Suprapubic skin (tissue), 4 donors: ENCODE measurements at regions not wholly inside any gene's neighbourhood (a gene's known extent, or its start where the extent isn't known, plus 50 kb on each side); places are given as distances from the start of the nearest gene placed in this dataset.

Experiments
- DNase-seq, 2 donors: peaks; one replicate each; pipeline ENCODE4 v3.0.0-alpha.2; 2019; ENCODE audit warnings: low spot score in 2 of 2
- H3K27ac ChIP-seq: fragments of 200-600 bp; sonication (generic); one replicate; pipeline ENCODE4 v1.5.1; 2019
- H3K27me3 ChIP-seq: fragments of 200-600 bp; sonication (generic); one replicate; pipeline ENCODE4 v1.5.1; 2019
- H3K36me3 ChIP-seq: fragments of 200-600 bp; sonication (generic); one replicate; pipeline ENCODE4 v1.5.1; 2019
- H3K4me1 ChIP-seq: fragments of 200-600 bp; sonication (generic); one replicate; pipeline ENCODE4 v1.5.1; 2019
- H3K4me3 ChIP-seq: fragments of 200-600 bp; sonication (generic); one replicate; pipeline ENCODE4 v1.5.1; 2019; ENCODE audit warnings: mild to moderate bottlenecking
- H3K9me3 ChIP-seq: fragments of 200-600 bp; sonication (generic); one replicate; pipeline ENCODE4 v1.5.1; 2019
- EP300 ChIP-seq: sonication (generic); formaldehyde crosslinking; IDR thresholded peaks from one replicate; pipeline ENCODE4 v1.6.1; 2017; ENCODE audit warnings: antibody characterized with exemption
- POLR2A ChIP-seq, 2 donors: fragments of 450-650 bp; IDR thresholded peaks; one replicate each; pipeline ENCODE4 v1.6.1; 2017; ENCODE audit warnings: antibody characterized with exemption in 2 of 2, mild to moderate bottlenecking in 2 of 2, moderate library complexity in 2 of 2
- POLR2AphosphoS5 ChIP-seq, 3 donors: sonication (generic); formaldehyde crosslinking; IDR thresholded peaks; one replicate each; pipeline ENCODE4 v1.6.1; 2017; ENCODE audit warnings: antibody characterized with exemption in 3 of 3
- WGBS: methylation state at CpG from one replicate; pipeline ENCODE4 v1.1.5; 2018; 5-methylcytosine and 5-hydroxymethylcytosine counted together
- TF ChIP-seq, protein P1 (sequence below), 2 donors: fragments of 200-600 bp in 1 of 2; fragments of 450-650 bp in 1 of 2; sonication (generic) in 1 of 2; IDR thresholded peaks; one replicate each; pipeline ENCODE4 v1.5.1; 2016 to 2019; ENCODE audit warnings: antibody characterized with exemption in 2 of 2, mild to moderate bottlenecking in 1 of 2, moderate library complexity in 1 of 2

DNA sequence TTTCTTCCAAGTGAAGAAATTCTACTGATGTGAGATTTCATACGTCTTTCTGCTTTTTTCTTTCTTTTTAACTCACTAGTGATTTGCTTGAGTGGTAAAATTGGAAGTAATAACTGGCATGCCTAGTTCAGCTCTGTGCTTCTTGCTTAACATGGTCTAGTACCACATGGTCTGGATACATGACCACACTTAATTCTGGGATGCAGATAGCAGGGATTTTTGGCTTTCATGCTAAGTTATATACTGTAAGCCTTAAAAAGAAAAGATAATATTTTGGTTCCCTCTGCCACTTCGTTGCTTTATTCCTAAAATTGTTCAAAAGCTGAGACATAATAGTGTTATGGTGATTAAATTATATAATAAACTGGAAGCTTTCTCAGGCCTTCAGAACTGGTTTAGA lies 174.3 kb downstream of the OXSM start:
- no peaks in the 10 kb centered on the region for H3K27me3 ChIP-seq
- TF ChIP-seq EP300 (no peak), POLR2A (IDR thresholded peaks at IDR 0.05) (no peak), POLR2AphosphoS5 (IDR thresholded peaks at IDR 0.05) (no peak)
- TF ChIP-seq, protein P1, sequence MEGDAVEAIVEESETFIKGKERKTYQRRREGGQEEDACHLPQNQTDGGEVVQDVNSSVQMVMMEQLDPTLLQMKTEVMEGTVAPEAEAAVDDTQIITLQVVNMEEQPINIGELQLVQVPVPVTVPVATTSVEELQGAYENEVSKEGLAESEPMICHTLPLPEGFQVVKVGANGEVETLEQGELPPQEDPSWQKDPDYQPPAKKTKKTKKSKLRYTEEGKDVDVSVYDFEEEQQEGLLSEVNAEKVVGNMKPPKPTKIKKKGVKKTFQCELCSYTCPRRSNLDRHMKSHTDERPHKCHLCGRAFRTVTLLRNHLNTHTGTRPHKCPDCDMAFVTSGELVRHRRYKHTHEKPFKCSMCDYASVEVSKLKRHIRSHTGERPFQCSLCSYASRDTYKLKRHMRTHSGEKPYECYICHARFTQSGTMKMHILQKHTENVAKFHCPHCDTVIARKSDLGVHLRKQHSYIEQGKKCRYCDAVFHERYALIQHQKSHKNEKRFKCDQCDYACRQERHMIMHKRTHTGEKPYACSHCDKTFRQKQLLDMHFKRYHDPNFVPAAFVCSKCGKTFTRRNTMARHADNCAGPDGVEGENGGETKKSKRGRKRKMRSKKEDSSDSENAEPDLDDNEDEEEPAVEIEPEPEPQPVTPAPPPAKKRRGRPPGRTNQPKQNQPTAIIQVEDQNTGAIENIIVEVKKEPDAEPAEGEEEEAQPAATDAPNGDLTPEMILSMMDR (IDR thresholded peaks at IDR 0.05), result no peak
- H3K4me1 ChIP-seq, result no peaks in the 10 kb centered on the region
- DNase-seq, result no peak
- H3K27ac ChIP-seq, result no peak overlapping the region
- 26% methylated on average over 2 of the region's 2 CpGs for WGBS
- no peaks in the 10 kb centered on the region for H3K9me3 ChIP-seq
- no peak overlapping the region for H3K4me3 ChIP-seq
- no peaks in the 10 kb centered on the region for H3K36me3 ChIP-seq

DNA sequence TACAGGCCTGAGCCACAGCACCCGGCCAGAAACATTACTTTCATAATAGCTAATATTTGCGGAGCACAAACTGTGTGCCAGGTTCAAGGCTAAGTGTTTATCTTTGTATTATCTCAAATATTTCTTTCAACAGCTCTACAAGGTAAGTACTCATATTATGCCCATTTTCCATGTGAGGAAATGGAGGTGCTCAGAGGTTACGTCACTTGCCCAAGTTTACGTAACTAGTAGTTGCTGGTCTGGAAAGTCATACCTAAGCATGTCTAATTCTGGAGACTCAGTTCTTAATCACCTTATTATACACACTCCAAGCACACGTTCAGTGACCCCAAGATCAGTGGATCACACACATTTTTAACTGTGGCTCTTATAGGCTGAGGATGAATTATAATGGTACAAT lies 177.5 kb downstream of the OXSM start:
- peaks cover 3% of the 10 kb centered on the region for H3K9me3 ChIP-seq
- H3K27ac ChIP-seq, result no peak overlapping the region
- no peaks in the 10 kb centered on the region for H3K4me1 ChIP-seq
- 95% methylated on average over 5 of the region's 5 CpGs for WGBS
- no peak overlapping the region for H3K4me3 ChIP-seq
- TF ChIP-seq POLR2A (IDR thresholded peaks at IDR 0.05) (no peak), EP300 (no peak), POLR2AphosphoS5 (IDR thresholded peaks at IDR 0.05) (no peak)
- TF ChIP-seq, protein P1 (IDR thresholded peaks at IDR 0.05), result no peak
- H3K27me3 ChIP-seq, result no peaks in the 10 kb centered on the region
- no peaks in the 10 kb centered on the region for H3K36me3 ChIP-seq
- no peak for DNase-seq

DNA sequence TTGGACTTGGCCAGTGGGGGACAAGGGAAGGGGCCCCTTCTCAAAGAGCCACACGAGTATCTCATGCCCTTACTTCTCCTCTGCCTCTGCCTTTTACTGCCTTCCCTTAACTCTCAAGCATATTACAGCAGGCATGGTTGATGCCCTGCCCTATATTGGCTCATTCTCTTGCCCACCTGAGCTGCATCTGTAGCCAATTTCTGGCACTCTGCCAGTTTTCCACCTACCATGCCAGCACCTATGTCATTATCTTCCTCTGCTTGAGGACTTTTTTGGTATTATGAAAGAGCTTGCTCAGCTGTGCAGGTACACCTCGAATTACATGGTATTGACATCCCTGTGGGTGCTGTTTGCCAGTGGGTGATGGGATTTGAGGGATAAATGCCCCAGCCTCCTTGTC lies 181.8 kb downstream of the OXSM start:
- no peak overlapping the region for H3K27ac ChIP-seq
- no peaks in the 10 kb centered on the region for H3K27me3 ChIP-seq
- whole genome bisulfite sequencing, result 65% methylated on average over 2 of the region's 2 CpGs
- H3K36me3 ChIP-seq, result no peaks in the 10 kb centered on the region
- no peaks in the 10 kb centered on the region for H3K4me1 ChIP-seq
- peaks cover 3% of the 10 kb centered on the region for H3K9me3 ChIP-seq
- H3K4me3 ChIP-seq, result no peak overlapping the region
- TF ChIP-seq POLR2AphosphoS5 (IDR thresholded peaks at IDR 0.05) (no peak), POLR2A (IDR thresholded peaks at IDR 0.05) (no peak), EP300 (no peak)
- TF ChIP-seq, protein P1 (IDR thresholded peaks at IDR 0.05), result no peak
- DNase-seq, result no peak

DNA sequence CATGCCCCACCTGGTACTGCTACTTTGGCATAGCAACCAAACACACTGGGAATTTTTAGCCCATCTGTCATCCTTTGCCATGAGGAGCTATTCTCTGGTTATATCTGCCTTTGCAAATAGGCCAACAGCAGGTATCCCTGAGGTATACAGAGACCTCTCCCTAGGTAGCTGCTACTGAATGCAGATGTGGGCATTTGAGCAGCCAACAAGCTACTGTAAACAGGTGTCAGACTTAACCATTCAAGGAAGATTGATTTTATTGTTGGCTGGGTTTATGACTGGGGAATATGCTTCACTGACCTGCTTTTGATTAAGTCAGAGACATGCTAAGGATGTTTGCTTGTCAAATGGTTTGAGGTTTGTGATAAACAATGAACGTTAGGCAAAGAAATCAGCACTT lies 183.2 kb downstream of the OXSM start:
- Histone ChIP-seq H3K9me3 (peaks cover 3% of the 10 kb centered on the region), H3K4me1 (no peaks in the 10 kb centered on the region), H3K27me3 (no peaks in the 10 kb centered on the region), H3K27ac (no peak overlapping the region), H3K36me3 (no peaks in the 10 kb centered on the region), H3K4me3 (no peak overlapping the region)
- no peak for TF ChIP-seq POLR2A (IDR thresholded peaks at IDR 0.05)
- no peak for TF ChIP-seq EP300
- TF ChIP-seq, protein P1 (IDR thresholded peaks at IDR 0.05), result no peak
- no peak for TF ChIP-seq POLR2AphosphoS5 (IDR thresholded peaks at IDR 0.05)
- 60% methylated on average over 1 of the region's 1 CpG for whole genome bisulfite sequencing
- no peak for DNase-seq

DNA sequence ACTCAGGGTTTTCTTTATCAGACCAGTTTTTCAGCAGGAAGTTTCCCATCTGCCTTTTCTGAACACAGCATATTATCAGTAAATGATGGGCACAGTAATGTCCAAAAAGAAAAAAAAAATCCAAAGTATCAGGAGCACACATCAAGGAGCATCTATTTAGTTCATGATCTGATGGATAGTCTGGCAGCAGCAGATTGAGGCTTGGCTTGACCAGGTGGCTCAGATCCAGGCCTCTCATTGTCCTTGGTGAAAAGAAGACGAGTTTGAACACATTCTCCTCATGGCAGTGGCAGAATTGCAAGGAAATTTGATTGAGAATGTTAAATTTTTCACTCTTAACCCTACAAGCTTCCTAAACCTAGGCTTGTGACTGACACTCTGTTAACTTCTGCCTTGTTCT lies 192.9 kb downstream of the OXSM start:
- 33% methylated on average over 1 of the region's 1 CpG for WGBS
- Histone ChIP-seq H3K9me3 (no peaks in the 10 kb centered on the region), H3K27ac (no peak overlapping the region), H3K4me1 (no peaks in the 10 kb centered on the region), H3K36me3 (no peaks in the 10 kb centered on the region), H3K4me3 (no peak overlapping the region), H3K27me3 (no peaks in the 10 kb centered on the region)
- TF ChIP-seq POLR2AphosphoS5 (IDR thresholded peaks at IDR 0.05), result no peak
- no peak for TF ChIP-seq EP300
- no peak for TF ChIP-seq POLR2A (IDR thresholded peaks at IDR 0.05)
- TF ChIP-seq, protein P1 (IDR thresholded peaks at IDR 0.05), result no peak
- DNase-seq, result no peak
